Stimulated activated memory B cell treated with anti-CD40 and anti-IgM and Interleukin-4, amounts not matched to agents 10 μg/mL and 1 μg/mL and 100 μg/mL, for 72 hours (primary cell): ENCODE measurements at regions not wholly inside any gene's neighbourhood (a gene's known extent, or its start where the extent isn't known, plus 50 kb on each side); places are given as distances from the start of the nearest gene placed in this dataset.

Experiments used
- ATAC-seq: fragments of 150-1000 bp; cut with Tn5 transposase; 2 replicates; pipeline ENCODE4 v1.10.0; 2021
- H3K27ac Mint-ChIP-seq: one replicate; pipeline ENCODE4 v1.8.0; 2022; ENCODE audit warnings: mild to moderate bottlenecking, mixed read lengths
- H3K27me3 Mint-ChIP-seq: one replicate; pipeline ENCODE4 v1.8.0; 2022; ENCODE audit warnings: mixed read lengths
- H3K36me3 Mint-ChIP-seq: one replicate; pipeline ENCODE4 v1.8.0; 2022; ENCODE audit warnings: mixed read lengths
- H3K4me1 Mint-ChIP-seq: one replicate; pipeline ENCODE4 v1.8.0; 2022; ENCODE audit warnings: mixed read lengths
- H3K4me3 Mint-ChIP-seq: one replicate; pipeline ENCODE4 v1.8.0; 2022; ENCODE audit warnings: mild to moderate bottlenecking, moderate library complexity, mixed read lengths
- H3K9me3 Mint-ChIP-seq: one replicate; pipeline ENCODE4 v1.8.0; 2022; ENCODE audit warnings: mixed read lengths

- Mint-ChIP-seq H3K9me3 (peaks cover 5% of the 10 kb centered on the region), H3K4me3 (no peak overlapping the region)
Observed at GRCh38 chr13:65653613-65654012, 1576.5 kb downstream of the PCDH9 start.

GRCh38 chr13:65650321-65650720 lies 1579.8 kb downstream of the PCDH9 start:
- Mint-ChIP-seq H3K4me3 (no peak overlapping the region), H3K4me1 (no peaks in the 10 kb centered on the region), H3K36me3 (no peaks in the 10 kb centered on the region), H3K27me3 (no peaks in the 10 kb centered on the region), H3K27ac (no peak overlapping the region), H3K9me3 (peaks cover 5% of the 10 kb centered on the region)
- ATAC-seq = no peak

More at GRCh38 chr13:65653613-65654012, 1576.5 kb downstream of the PCDH9 start:
- ATAC-seq = no peak
- no peaks in the 10 kb centered on the region for H3K36me3 Mint-ChIP-seq
- H3K27me3 Mint-ChIP-seq = no peaks in the 10 kb centered on the region
- H3K27ac Mint-ChIP-seq = no peak overlapping the region
- H3K4me1 Mint-ChIP-seq = no peaks in the 10 kb centered on the region

GRCh38 chr13:65642996-65643395 lies 1587.1 kb downstream of the PCDH9 start:
- no peak for ATAC-seq
- no peak overlapping the region for H3K4me3 Mint-ChIP-seq
- H3K27ac Mint-ChIP-seq = no peak overlapping the region
- H3K36me3 Mint-ChIP-seq = no peaks in the 10 kb centered on the region
- H3K4me1 Mint-ChIP-seq = no peaks in the 10 kb centered on the region
- H3K9me3 Mint-ChIP-seq = no peaks in the 10 kb centered on the region
- no peaks in the 10 kb centered on the region for H3K27me3 Mint-ChIP-seq

GRCh38 chr13:65642301-65642700 lies 1587.8 kb downstream of the PCDH9 start:
- no peak for ATAC-seq
- H3K9me3 Mint-ChIP-seq = no peaks in the 10 kb centered on the region
- no peak overlapping the region for H3K27ac Mint-ChIP-seq
- H3K36me3 Mint-ChIP-seq = no peaks in the 10 kb centered on the region
- no peaks in the 10 kb centered on the region for H3K27me3 Mint-ChIP-seq
- no peak overlapping the region for H3K4me3 Mint-ChIP-seq
- no peaks in the 10 kb centered on the region for H3K4me1 Mint-ChIP-seq

- no peak overlapping the region for H3K27ac Mint-ChIP-seq
- H3K9me3 Mint-ChIP-seq = no peaks in the 10 kb centered on the region
- no peaks in the 10 kb centered on the region for H3K4me1 Mint-ChIP-seq
- no peak for ATAC-seq
- H3K27me3 Mint-ChIP-seq = no peaks in the 10 kb centered on the region
- H3K36me3 Mint-ChIP-seq = no peaks in the 10 kb centered on the region
- no peak overlapping the region for H3K4me3 Mint-ChIP-seq
Observed at GRCh38 chr13:65638572-65639168, 1591.5 kb downstream of the PCDH9 start.

- Mint-ChIP-seq H3K4me1 (no peaks in the 10 kb centered on the region), H3K4me3 (no peak overlapping the region)
- no peak for ATAC-seq
Observed at GRCh38 chr13:65633806-65634205, 1596.3 kb downstream of the PCDH9 start.

GRCh38 chr13:65631078-65631477 lies 1599.1 kb downstream of the PCDH9 start:
- Mint-ChIP-seq H3K27me3 (no peaks in the 10 kb centered on the region), H3K36me3 (no peaks in the 10 kb centered on the region)
- no peak for ATAC-seq

More at GRCh38 chr13:65633806-65634205, 1596.3 kb downstream of the PCDH9 start:
- Mint-ChIP-seq H3K27me3 (no peaks in the 10 kb centered on the region), H3K9me3 (no peaks in the 10 kb centered on the region), H3K36me3 (no peaks in the 10 kb centered on the region), H3K27ac (no peak overlapping the region)

GRCh38 chr13:65629926-65630325 lies 1600.2 kb downstream of the PCDH9 start:
- no peaks in the 10 kb centered on the region for H3K27me3 Mint-ChIP-seq
- H3K4me3 Mint-ChIP-seq = no peak overlapping the region
- no peaks in the 10 kb centered on the region for H3K4me1 Mint-ChIP-seq
- no peak for ATAC-seq
- H3K36me3 Mint-ChIP-seq = no peaks in the 10 kb centered on the region
- H3K9me3 Mint-ChIP-seq = peaks cover 6% of the 10 kb centered on the region
- no peak overlapping the region for H3K27ac Mint-ChIP-seq

More at GRCh38 chr13:65631078-65631477, 1599.1 kb downstream of the PCDH9 start:
- H3K4me1 Mint-ChIP-seq = no peaks in the 10 kb centered on the region
- H3K4me3 Mint-ChIP-seq = no peak overlapping the region
- peaks cover 3% of the 10 kb centered on the region for H3K9me3 Mint-ChIP-seq
- H3K27ac Mint-ChIP-seq = no peak overlapping the region

- Mint-ChIP-seq H3K4me3 (no peak overlapping the region), H3K27ac (no peak overlapping the region), H3K27me3 (no peaks in the 10 kb centered on the region), H3K9me3 (peaks cover 6% of the 10 kb centered on the region), H3K36me3 (no peaks in the 10 kb centered on the region), H3K4me1 (no peaks in the 10 kb centered on the region)
- no peak for ATAC-seq
Observed at GRCh38 chr13:65623148-65623547, 1607.0 kb downstream of the PCDH9 start.

- Mint-ChIP-seq H3K4me1 (no peaks in the 10 kb centered on the region), H3K27me3 (no peaks in the 10 kb centered on the region), H3K9me3 (no peaks in the 10 kb centered on the region), H3K36me3 (no peaks in the 10 kb centered on the region), H3K4me3 (no peak overlapping the region), H3K27ac (no peak overlapping the region)
- ATAC-seq = no peak
Observed at GRCh38 chr13:65615506-65615905, 1614.6 kb downstream of the PCDH9 start.

GRCh38 chr13:65613004-65613403 lies 1617.1 kb downstream of the PCDH9 start:
- Mint-ChIP-seq H3K9me3 (peaks cover 3% of the 10 kb centered on the region), H3K36me3 (no peaks in the 10 kb centered on the region), H3K27me3 (no peaks in the 10 kb centered on the region), H3K27ac (no peak overlapping the region), H3K4me3 (no peak overlapping the region), H3K4me1 (no peaks in the 10 kb centered on the region)
- ATAC-seq = no peak

- Mint-ChIP-seq H3K9me3 (peaks cover 7% of the 10 kb centered on the region), H3K27me3 (no peaks in the 10 kb centered on the region), H3K27ac (no peak overlapping the region), H3K4me1 (no peaks in the 10 kb centered on the region), H3K36me3 (no peaks in the 10 kb centered on the region), H3K4me3 (no peak overlapping the region)
- no peak for ATAC-seq
Observed at GRCh38 chr13:65609350-65609749, 1620.8 kb downstream of the PCDH9 start.

- no peaks in the 10 kb centered on the region for H3K4me1 Mint-ChIP-seq
- H3K27me3 Mint-ChIP-seq = no peaks in the 10 kb centered on the region
- ATAC-seq = no peak
- H3K36me3 Mint-ChIP-seq = no peaks in the 10 kb centered on the region
- peaks cover 10% of the 10 kb centered on the region for H3K9me3 Mint-ChIP-seq
- no peak overlapping the region for H3K27ac Mint-ChIP-seq
- no peak overlapping the region for H3K4me3 Mint-ChIP-seq
Observed at GRCh38 chr13:65606622-65607021, 1623.5 kb downstream of the PCDH9 start.

- H3K4me3 Mint-ChIP-seq = no peak overlapping the region
- no peaks in the 10 kb centered on the region for H3K27me3 Mint-ChIP-seq
- H3K9me3 Mint-ChIP-seq = peaks cover 10% of the 10 kb centered on the region
- H3K4me1 Mint-ChIP-seq = no peaks in the 10 kb centered on the region
- no peaks in the 10 kb centered on the region for H3K36me3 Mint-ChIP-seq
- ATAC-seq = no peak
- no peak overlapping the region for H3K27ac Mint-ChIP-seq
Observed at GRCh38 chr13:65605396-65605795, 1624.7 kb downstream of the PCDH9 start.

GRCh38 chr13:65603160-65603559 lies 1627.0 kb downstream of the PCDH9 start:
- Mint-ChIP-seq H3K4me3 (no peak overlapping the region), H3K36me3 (no peaks in the 10 kb centered on the region), H3K9me3 (peaks cover 7% of the 10 kb centered on the region), H3K4me1 (no peaks in the 10 kb centered on the region), H3K27me3 (no peaks in the 10 kb centered on the region), H3K27ac (no peak overlapping the region)
- no peak for ATAC-seq

- no peak for ATAC-seq
- no peak overlapping the region for H3K27ac Mint-ChIP-seq
- no peaks in the 10 kb centered on the region for H3K27me3 Mint-ChIP-seq
- H3K4me1 Mint-ChIP-seq = no peaks in the 10 kb centered on the region
- H3K4me3 Mint-ChIP-seq = no peak overlapping the region
- H3K36me3 Mint-ChIP-seq = no peaks in the 10 kb centered on the region
- peaks cover 3% of the 10 kb centered on the region for H3K9me3 Mint-ChIP-seq
Observed at GRCh38 chr13:65601855-65602254, 1628.3 kb downstream of the PCDH9 start.

GRCh38 chr13:65600702-65601101 lies 1629.4 kb downstream of the PCDH9 start:
- Mint-ChIP-seq H3K27me3 (no peaks in the 10 kb centered on the region), H3K36me3 (no peaks in the 10 kb centered on the region), H3K4me1 (no peaks in the 10 kb centered on the region), H3K4me3 (no peak overlapping the region), H3K27ac (no peak overlapping the region), H3K9me3 (peaks cover 3% of the 10 kb centered on the region)
- ATAC-seq = no peak
